ENCODE measurements at regions not wholly inside any gene's neighbourhood (a gene's known extent, or its start where the extent isn't known, plus 50 kb on each side); places are given as distances from the start of the nearest gene placed in this dataset.
A peak's percentile ranks its signal among the peaks of the same experiment; 100 is the strongest.

- TF ChIP-seq, protein P1, sequence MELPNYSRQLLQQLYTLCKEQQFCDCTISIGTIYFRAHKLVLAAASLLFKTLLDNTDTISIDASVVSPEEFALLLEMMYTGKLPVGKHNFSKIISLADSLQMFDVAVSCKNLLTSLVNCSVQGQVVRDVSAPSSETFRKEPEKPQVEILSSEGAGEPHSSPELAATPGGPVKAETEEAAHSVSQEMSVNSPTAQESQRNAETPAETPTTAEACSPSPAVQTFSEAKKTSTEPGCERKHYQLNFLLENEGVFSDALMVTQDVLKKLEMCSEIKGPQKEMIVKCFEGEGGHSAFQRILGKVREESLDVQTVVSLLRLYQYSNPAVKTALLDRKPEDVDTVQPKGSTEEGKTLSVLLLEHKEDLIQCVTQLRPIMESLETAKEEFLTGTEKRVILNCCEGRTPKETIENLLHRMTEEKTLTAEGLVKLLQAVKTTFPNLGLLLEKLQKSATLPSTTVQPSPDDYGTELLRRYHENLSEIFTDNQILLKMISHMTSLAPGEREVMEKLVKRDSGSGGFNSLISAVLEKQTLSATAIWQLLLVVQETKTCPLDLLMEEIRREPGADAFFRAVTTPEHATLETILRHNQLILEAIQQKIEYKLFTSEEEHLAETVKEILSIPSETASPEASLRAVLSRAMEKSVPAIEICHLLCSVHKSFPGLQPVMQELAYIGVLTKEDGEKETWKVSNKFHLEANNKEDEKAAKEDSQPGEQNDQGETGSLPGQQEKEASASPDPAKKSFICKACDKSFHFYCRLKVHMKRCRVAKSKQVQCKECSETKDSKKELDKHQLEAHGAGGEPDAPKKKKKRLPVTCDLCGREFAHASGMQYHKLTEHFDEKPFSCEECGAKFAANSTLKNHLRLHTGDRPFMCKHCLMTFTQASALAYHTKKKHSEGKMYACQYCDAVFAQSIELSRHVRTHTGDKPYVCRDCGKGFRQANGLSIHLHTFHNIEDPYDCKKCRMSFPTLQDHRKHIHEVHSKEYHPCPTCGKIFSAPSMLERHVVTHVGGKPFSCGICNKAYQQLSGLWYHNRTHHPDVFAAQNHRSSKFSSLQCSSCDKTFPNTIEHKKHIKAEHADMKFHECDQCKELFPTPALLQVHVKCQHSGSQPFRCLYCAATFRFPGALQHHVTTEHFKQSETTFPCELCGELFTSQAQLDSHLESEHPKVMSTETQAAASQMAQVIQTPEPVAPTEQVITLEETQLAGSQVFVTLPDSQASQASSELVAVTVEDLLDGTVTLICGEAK (IDR thresholded peaks at IDR 0.05): no peak
- TF ChIP-seq, protein P1 (CRISPR knock-in tag; IDR thresholded peaks at IDR 0.05): no peak
- TF ChIP-seq TCF3 (CRISPR knock-in tag; IDR thresholded peaks at IDR 0.05) (no peak), EP300 (IDR thresholded peaks at IDR 0.05; ENCODE audit: low read length) (no peak), FIP1L1 (IDR thresholded peaks at IDR 0.05; ENCODE audit: low read depth, low read length, poor library complexity, severe bottlenecking) (no peak), ZNF224 (CRISPR knock-in tag; IDR thresholded peaks at IDR 0.05) (no peak), MCM7 (IDR thresholded peaks at IDR 0.05) (no peak), PREB (CRISPR knock-in tag; IDR thresholded peaks at IDR 0.05) (no peak), ARID1B (IDR thresholded peaks at IDR 0.05) (no peak), ZNF347 (CRISPR knock-in tag; IDR thresholded peaks at IDR 0.05; ENCODE audit: low read depth) (no peak), SUPT5H (IDR thresholded peaks at IDR 0.05) (no peak), CHD4 (IDR thresholded peaks at IDR 0.05; ENCODE audit: insufficient read depth, insufficient replicate concordance, low read depth, low read length, poor library complexity, severe bottlenecking) (peak; percentile 91), ARNT (IDR thresholded peaks at IDR 0.05) (peak in 1 of 2 experiments; percentile 68; a peak in 1 of 4 replicates)
- TF ChIP-seq, protein P2, sequence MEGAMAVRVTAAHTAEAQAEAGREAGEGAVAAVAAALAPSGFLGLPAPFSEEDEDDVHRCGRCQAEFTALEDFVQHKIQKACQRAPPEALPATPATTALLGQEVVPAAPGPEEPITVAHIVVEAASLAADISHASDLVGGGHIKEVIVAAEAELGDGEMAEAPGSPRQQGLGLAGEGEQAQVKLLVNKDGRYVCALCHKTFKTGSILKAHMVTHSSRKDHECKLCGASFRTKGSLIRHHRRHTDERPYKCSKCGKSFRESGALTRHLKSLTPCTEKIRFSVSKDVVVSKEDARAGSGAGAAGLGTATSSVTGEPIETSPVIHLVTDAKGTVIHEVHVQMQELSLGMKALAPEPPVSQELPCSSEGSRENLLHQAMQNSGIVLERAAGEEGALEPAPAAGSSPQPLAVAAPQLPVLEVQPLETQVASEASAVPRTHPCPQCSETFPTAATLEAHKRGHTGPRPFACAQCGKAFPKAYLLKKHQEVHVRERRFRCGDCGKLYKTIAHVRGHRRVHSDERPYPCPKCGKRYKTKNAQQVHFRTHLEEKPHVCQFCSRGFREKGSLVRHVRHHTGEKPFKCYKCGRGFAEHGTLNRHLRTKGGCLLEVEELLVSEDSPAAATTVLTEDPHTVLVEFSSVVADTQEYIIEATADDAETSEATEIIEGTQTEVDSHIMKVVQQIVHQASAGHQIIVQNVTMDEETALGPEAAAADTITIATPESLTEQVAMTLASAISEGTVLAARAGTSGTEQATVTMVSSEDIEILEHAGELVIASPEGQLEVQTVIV (CRISPR knock-in tag; IDR thresholded peaks at IDR 0.05; ENCODE audit: borderline replicate concordance): no peak
- TF ChIP-seq, protein P3, sequence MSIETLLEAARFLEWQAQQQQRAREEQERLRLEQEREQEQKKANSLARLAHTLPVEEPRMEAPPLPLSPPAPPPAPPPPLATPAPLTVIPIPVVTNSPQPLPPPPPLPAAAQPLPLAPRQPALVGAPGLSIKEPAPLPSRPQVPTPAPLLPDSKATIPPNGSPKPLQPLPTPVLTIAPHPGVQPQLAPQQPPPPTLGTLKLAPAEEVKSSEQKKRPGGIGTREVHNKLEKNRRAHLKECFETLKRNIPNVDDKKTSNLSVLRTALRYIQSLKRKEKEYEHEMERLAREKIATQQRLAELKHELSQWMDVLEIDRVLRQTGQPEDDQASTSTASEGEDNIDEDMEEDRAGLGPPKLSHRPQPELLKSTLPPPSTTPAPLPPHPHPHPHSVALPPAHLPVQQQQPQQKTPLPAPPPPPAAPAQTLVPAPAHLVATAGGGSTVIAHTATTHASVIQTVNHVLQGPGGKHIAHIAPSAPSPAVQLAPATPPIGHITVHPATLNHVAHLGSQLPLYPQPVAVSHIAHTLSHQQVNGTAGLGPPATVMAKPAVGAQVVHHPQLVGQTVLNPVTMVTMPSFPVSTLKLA (conservative IDR thresholded peaks at IDR 0.05): no peak
These were observed 55.0 kb upstream of the LCTL start (continued) for GRCh38 chr15:66620744-66621344.

Data from K562 (cell line).